HG03520 (cell line): ENCODE measurements at regions not wholly inside any gene's neighbourhood (a gene's known extent, or its start where the extent isn't known, plus 50 kb on each side); places are given as distances from the start of the nearest gene placed in this dataset.
"Not testable (repeated sequence)": the region's sequence is repeated elsewhere in the genome, so short reads cannot be mapped to it uniquely, and the experiment has no call there.

ENCODE experiments used
- ATAC-seq: cut with Tn5 transposase; IDR thresholded peaks from one replicate; pipeline ENCODE4 v1.9.1; 2021; ENCODE audit warnings: mild to moderate bottlenecking, moderate library complexity; ENCODE audit not compliant: unreplicated experiment

- ATAC-seq, result no peak
These were observed 135.9 kb downstream of the ITGB8 start for GRCh38 chr7:20466543-20467021.

GRCh38 chr7:20470082-20470481 is 139.4 kb downstream of the ITGB8 start:
- no peak for ATAC-seq

DNA sequence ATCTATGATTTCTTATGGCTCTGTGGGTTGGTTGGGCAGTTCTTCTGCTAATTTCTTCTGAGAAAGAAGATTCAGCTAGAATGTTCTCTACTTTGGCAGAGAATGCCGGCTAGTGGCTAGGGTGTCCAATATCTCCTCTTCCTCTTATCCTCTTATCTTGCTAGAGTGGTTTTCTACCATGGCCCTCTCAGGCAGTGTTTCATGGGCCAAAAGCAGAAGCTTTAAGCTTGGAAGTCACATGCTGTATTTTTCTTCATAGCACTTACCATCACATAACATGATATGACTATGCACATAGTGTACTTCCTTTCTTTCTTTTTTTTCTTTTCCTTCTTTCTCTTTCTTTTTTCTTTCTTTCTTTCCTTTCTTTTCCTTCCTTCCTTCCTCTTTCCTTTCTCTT is 140.0 kb downstream of the ITGB8 start:
- ATAC-seq, result no peak

DNA sequence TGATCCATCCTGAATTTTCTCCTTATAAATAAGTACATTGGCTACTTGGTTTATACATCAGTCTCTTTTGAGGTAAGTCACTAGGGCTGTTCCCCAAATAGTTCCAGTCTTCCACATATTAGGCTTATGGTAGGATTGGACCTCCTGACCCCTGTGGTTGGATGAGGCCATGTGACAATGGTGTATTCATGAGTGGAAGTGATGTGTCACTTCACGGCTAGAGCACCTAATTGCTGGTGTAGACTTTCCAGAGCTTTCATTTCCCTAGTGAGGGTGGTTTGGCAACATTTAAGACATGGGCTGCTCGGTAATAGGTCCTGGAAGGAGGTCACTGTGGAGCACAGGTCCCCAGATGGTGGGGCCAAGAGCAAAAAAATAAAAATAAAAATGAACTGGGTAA is 141.2 kb upstream of the ABCB5 start:
- ATAC-seq, result no peak

DNA sequence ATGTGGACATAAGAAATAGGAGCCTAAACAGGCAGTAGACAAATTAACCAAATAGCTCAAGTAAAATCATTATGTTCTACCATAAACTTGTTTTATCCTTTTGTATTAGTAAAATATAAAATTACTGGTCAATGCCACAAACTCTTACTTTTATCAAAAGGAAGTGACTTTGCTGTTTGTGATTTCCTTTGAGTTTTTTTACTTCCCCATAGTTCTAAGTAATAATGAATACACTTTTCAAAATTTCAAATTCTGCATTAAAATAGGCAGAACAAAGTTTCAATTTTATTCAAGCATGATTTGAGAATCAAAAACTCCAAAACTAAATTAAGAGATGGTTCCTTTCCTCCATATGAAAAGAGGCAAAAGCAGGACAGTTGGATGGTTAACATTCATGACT is 139.7 kb upstream of the ABCB5 start:
- ATAC-seq, result no peak

DNA sequence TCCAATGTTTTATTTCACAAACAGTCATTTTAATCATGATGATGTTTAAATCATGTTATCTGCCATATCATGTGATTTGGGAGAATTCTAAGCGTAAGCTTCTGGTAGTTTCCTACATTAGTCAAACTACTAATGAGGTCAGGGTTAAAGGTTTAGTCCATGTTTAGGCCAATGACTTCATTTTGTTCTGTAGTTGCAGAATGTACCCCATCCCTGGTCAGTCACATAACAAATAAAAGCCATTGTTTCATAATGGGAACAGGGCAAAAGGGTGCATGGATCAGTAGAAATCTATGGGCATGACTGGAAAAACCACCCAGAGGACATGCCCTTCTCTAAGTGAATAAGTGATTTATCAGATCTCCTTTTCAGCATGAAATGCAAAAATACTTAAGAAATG is 138.4 kb upstream of the ABCB5 start:
- ATAC-seq, result no peak

GRCh38 chr7:20479706-20480105 is 135.8 kb upstream of the ABCB5 start:
- no peak for ATAC-seq

DNA sequence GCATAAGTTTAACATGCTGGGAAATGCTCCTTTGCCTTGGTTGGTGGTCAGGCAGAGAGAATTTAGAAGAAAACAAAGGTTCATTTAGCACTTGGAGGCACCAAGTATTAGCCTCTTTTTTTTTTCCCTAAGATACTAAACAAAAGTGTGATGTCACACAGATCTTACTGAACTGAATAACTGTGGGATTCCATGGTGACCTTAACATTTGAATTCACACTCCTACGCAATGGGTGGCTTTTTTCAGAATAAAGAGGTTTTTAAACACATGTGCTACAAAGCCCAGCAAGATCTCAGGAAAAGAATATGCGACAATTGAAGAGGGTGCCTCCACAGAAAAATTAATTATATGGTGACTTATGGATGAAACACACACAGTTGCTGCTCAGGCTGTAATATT is 133.4 kb upstream of the ABCB5 start:
- no peak for ATAC-seq

DNA sequence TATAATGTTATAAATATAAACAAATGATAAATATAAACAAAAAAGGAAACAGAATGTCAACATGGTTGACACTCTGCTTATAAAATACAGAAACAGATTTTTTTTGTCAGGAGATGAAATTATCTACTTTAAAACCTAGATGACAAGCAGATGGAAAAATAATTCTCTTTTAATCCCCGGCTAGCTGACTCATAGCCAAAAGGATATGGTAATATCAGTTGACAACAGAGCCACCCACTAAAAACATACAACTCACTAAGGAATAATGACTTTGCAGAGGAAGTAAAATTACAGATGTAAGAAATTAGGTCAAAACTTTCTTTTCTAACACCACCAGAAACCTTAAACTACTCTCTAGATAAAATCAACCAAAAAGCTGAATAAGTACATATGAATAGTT is 131.1 kb upstream of the ABCB5 start:
- no peak for ATAC-seq

GRCh38 chr7:20488850-20489249 is 126.6 kb upstream of the ABCB5 start:
- ATAC-seq, result no peak

- no peak for ATAC-seq
These were observed 124.2 kb upstream of the ABCB5 start for GRCh38 chr7:20491284-20491683.

- no peak for ATAC-seq
These were observed 120.9 kb upstream of the ABCB5 start for GRCh38 chr7:20494566-20494965.

GRCh38 chr7:20501473-20501872 is 114.0 kb upstream of the ABCB5 start:
- not testable (repeated sequence) for ATAC-seq

DNA sequence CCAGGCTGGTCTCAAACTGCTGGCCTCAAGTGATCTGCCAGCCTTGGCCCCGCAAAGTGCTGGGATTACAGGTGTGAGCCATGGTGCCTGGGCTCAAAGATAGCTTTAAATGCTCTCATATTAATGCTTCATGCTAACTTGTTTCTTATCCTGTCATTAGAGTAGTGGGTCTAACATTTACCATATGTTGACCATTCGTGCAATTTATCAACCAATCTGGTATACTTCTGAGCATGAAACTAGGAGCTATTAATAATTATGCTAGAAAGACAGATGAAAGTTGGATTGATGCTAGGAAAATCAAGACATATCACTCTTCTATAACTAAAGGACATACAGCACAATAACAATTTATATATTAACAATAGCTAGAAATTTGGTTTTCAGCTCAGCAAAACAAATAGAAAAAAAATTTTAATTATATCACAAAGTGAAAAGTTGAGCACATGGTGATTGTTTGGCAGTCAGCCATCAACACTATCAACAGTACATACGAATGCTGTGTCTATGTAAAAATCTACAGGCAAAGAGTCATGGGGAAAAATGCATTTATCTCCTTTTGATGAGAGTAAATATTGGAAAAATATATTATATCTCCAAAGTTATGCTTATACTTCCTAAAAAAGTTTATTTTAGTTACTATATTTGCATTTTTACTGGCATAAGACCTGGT is 112.1 kb upstream of the ABCB5 start:
- ATAC-seq, result no peak

- ATAC-seq, result no peak
These were observed 111.4 kb upstream of the ABCB5 start for GRCh38 chr7:20504060-20504459.

- ATAC-seq, result no peak
These were observed 109.3 kb upstream of the ABCB5 start for GRCh38 chr7:20506175-20506574.

DNA sequence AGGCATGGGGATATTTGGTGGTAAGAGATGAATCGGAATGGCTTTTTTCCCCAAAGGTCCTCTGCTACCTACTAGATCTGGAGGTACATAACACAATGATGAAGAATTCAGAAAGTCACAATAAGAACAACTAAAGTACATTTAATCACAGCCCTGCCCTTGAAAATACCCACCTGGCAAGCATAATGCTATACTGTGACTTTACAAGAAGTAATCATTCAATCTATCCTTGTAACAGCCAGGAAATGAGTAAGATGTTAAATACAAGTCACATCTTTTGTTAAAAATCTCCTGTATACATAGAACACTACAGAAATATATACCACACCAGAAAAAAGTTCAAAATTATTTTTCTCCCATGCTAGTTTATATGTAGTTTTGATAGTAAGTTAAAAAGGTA is 108.3 kb upstream of the ABCB5 start:
- no peak for ATAC-seq

DNA sequence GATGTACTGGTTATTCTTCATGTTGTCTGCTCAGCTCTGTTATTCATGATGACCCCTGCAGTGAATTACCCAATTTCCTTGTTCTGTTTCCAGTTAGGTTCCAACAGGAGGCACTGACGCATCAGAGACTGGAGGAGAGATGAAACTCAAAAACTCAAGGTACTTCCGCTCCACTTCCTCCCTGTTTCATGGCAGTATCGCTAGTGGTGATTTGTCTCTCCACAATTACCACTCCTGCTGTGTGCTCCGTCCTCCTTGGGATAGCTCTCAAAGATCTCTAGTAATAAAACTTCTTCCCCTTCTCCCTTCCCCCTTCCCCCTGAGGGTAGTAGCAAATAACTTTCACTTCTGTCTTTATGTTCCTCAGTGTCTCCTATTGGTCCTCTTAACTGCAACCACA is 107.4 kb upstream of the ABCB5 start:
- no peak for ATAC-seq

- ATAC-seq, result no peak
These were observed 105.4 kb upstream of the ABCB5 start for GRCh38 chr7:20509892-20510572.

GRCh38 chr7:20510573-20510900 is 104.9 kb upstream of the ABCB5 start:
- ATAC-seq, result no peak

GRCh38 chr7:20513341-20513740 is 102.1 kb upstream of the ABCB5 start:
- no peak for ATAC-seq

DNA sequence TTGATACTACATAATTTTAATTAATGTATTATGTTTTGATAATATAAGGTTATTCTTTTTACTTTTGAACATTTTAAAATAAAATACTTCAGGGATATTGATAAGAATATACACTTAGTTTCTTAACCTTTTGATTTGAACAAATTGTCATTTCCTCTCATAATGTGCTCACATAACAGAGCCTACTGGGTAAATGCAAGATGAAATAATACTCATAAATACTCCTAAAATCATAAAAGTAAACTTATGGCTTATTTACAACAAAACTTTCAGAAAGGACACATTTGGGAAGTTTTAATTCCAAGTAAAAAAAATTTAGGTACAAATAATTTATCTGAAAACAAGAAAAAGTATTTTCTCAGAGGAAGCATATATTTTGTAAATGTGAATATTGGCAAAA is 101.6 kb upstream of the ABCB5 start:
- no peak for ATAC-seq

GRCh38 chr7:20514364-20514763 is 101.1 kb upstream of the ABCB5 start:
- no peak for ATAC-seq
